HCT116 (cell line): ENCODE measurements at regions not wholly inside any gene's neighbourhood (a gene's known extent, or its start where the extent isn't known, plus 50 kb on each side); places are given as distances from the start of the nearest gene placed in this dataset.

Source experiments
- EZH2phosphoT487 ChIP-seq: fragments of 200-600 bp; IDR thresholded peaks from 2 replicates; pipeline ENCODE4 v1.6.1; 2018; ENCODE audit warnings: antibody characterized with exemption, borderline replicate concordance
- POLR2A ChIP-seq: IDR thresholded peaks from 2 replicates; pipeline ENCODE4 v1.7.0; 2011; ENCODE audit warnings: borderline replicate concordance; ENCODE audit not compliant: insufficient read depth, insufficient read length; ENCODE audit errors: extremely low read depth
- POLR2AphosphoS5 ChIP-seq: IDR thresholded peaks from 2 replicates; pipeline ENCODE4 v1.6.1; 2011; ENCODE audit warnings: mild to moderate bottlenecking, low read depth, low read length, moderate library complexity
- SRF ChIP-seq: IDR thresholded peaks from 2 replicates; pipeline ENCODE4 v1.6.1; 2012; ENCODE audit warnings: low read depth
- TF ChIP-seq, protein P1 (sequence below), 3 experiments: fragments of 200-600 bp in 1 of 3; sonication (generic) in 1 of 3; IDR thresholded peaks in 2 of 3; conservative IDR thresholded peaks in 1 of 3; 2 replicates each; pipeline ENCODE4 v1.5.1; 2012 to 2017; ENCODE audit warnings: low read depth in 2 of 3, low read length in 2 of 3, antibody characterized with exemption in 1 of 3, borderline replicate concordance in 1 of 3, control low read depth in 1 of 3, mild to moderate bottlenecking in 1 of 3, mixed read lengths in 1 of 3, mixed run types in 1 of 3, moderate library complexity in 1 of 3; ENCODE audit not compliant: insufficient read depth in 1 of 3

DNA sequence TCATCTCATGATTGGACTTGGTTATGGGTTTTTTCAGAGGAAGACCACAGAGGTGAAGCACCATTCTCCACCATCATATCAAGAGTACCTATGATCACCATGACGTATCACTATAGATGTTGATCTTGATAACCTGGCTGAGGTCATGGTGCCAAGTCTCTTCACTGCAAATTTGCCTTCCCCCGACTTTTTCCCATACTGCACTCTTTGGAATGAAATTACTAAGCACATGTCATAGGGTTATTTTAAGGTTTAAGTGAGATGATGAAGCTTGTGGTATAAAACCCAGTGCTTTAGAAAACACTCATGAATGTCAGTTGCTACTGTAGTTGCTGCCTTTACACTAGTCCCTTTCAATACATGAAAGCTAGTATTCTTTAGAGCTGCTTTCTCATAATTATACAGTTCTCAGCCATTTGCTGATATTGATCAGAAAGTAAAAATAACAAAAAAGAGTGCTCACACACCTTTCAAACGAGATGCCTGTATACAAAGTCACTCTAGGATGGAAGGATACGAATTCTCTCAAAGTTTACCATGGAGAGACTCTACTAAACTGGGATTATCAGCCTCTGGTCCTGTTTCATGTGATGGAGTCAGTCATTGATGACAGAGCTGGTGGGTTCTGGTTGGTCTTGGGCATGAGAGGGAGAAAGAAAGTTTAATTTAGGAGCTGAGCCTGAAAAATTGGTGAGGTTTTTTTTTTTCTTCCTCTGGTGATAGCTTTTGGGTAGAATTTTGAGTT is 228.1 kb downstream of the PRL start:
- TF ChIP-seq POLR2AphosphoS5 (no peak), EZH2phosphoT487 (no peak), POLR2A (no peak), SRF (no peak)
- TF ChIP-seq, protein P1, sequence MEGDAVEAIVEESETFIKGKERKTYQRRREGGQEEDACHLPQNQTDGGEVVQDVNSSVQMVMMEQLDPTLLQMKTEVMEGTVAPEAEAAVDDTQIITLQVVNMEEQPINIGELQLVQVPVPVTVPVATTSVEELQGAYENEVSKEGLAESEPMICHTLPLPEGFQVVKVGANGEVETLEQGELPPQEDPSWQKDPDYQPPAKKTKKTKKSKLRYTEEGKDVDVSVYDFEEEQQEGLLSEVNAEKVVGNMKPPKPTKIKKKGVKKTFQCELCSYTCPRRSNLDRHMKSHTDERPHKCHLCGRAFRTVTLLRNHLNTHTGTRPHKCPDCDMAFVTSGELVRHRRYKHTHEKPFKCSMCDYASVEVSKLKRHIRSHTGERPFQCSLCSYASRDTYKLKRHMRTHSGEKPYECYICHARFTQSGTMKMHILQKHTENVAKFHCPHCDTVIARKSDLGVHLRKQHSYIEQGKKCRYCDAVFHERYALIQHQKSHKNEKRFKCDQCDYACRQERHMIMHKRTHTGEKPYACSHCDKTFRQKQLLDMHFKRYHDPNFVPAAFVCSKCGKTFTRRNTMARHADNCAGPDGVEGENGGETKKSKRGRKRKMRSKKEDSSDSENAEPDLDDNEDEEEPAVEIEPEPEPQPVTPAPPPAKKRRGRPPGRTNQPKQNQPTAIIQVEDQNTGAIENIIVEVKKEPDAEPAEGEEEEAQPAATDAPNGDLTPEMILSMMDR (IDR thresholded peaks at IDR 0.05 in 2 of 3, conservative IDR thresholded peaks at IDR 0.05 in 1 of 3; ENCODE audit: borderline replicate concordance in 1 of 3, insufficient read depth in 1 of 3, low read depth in 2 of 3, low read length in 2 of 3), result no peak
